IPS DF 4.7 (cell line): ENCODE measurements at regions not wholly inside any gene's neighbourhood (a gene's known extent, or its start where the extent isn't known, plus 50 kb on each side); places are given as distances from the start of the nearest gene placed in this dataset.

Experiments used
- DNase-seq: peaks from one replicate; pipeline ENCODE4 v3.0.0-alpha.2; 2013; ENCODE audit warnings: low spot score; ENCODE audit errors: extremely low read depth

GRCh38 chr11:30155428-30155827, 75.4 kb upstream of the FSHB start:
- no peak for DNase-seq

DNA sequence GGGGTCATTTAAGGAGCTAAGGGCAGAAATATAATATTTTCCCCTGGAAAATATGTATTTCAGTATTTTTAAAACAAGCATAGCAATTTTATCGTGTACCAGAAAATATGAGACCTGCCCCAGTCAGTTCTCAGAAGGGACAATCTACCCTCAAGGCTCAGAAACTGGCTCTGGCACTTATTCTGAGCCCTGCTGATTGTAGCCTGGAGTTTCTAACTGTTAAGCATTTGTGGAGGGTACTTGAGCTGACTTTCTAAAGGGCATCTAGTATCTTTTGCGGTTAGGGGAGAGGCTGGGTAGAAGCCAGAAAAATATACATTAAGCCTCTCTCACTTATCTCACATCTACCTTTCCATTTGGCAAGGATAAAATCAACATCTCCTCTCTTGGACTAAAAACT, 71.3 kb upstream of the FSHB start:
- no peak for DNase-seq

DNA sequence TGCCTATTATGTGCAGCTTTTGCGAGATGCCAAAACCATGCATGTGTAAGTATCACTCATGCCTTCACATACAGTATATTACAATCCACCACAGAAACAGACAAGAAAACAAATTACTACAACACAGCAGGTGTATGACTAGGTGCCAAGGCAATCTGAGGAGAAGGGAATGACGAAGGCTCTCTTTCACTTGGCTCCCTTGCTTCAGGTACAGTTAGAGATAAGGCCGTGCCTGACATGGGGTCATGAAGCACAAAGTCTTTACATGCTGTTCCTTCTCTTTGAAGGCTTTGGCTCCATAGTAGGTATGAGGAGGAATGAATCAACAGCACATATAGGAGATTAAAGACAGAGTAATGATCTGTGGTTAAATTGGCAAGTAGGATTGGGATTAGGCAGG, 65.2 kb upstream of the FSHB start:
- DNase-seq = no peak

GRCh38 chr11:30171661-30172060, 59.2 kb upstream of the FSHB start:
- DNase-seq = no peak

- DNase-seq = no peak
These were observed 58.7 kb upstream of the FSHB start for GRCh38 chr11:30172158-30172557.

DNA sequence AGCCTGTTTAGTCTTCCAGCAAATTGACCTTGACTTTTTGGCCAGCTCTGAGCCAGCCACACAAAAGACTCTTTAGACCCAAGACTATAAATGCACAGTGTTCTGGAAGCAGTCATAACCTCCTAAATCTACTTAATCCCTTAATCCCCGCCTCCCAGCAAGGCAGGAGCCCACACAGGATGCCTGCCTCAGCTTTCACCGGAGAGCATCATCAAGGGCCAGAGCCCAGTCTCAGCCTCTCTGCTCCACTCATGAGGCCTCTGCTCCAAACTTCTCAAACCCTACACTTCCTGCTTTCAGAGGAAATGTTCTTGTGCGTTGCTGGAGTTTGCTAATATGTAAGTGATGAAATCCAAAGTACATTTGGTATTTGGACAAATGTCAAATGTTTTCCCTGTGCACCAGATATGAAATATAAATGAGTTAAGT, 57.9 kb upstream of the FSHB start:
- no peak for DNase-seq

DNA sequence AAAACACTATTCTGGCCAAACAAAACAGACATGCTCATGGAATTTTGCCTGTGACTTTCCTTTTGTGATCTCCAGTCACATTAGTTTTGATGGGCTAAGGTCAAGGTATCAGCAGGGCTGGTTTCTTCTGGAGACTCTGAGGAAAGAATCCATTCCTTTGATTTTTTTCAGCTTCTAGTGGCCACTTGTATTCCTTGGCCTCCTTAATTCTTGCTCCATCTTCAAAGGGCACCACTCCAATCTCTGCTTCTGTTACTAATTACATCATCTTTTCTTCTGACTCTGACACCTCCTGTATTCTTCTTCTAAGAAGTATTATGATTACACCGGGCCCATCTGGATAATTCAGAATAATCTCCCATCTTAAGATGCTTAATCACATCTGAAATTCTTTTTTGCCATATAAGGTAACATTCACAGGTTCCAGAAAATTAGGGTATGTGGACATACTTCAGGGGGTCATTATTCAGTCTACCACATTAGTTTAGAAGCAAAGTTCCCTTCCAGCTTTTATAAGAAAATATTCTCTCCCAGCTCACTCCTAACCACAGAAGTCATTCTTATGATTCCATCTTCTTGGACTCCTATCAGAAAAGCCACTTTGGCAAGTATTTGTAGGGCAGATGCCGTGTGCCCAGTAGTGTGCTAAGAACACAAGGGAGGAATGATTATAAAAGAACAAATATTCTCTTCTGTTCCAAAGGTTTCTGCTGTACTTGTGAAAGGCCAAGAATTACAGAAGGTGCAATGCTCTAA, 56.4 kb upstream of the FSHB start:
- no peak for DNase-seq
